SK-N-SH (cell line): ENCODE measurements at regions not wholly inside any gene's neighbourhood (a gene's known extent, or its start where the extent isn't known, plus 50 kb on each side); places are given as distances from the start of the nearest gene placed in this dataset.

Source experiments
- CTCF ChIA-PET: fragments of 300-600, 350-600 bp; formaldehyde crosslinking; extraction: SDS; loops from one replicate; lab custom pipeline; 2021; lab: Yijun Ruan, JAX
- POLR2A ChIA-PET: fragments of 350-600 bp; sonication (Branson Sonifier 250); formaldehyde crosslinking; extraction: SDS; loops from one replicate; lab custom pipeline; 2020; ENCODE audit warnings: antibody characterized with exemption, inconsistent platforms; lab: Yijun Ruan, JAX
- DNase-seq: peaks from one replicate; pipeline ENCODE4 v3.0.0; 2012
- H2AFZ ChIP-seq: fragments of 200-600 bp; sonication (generic); 2 replicates; pipeline ENCODE4 v1.8.1; 2016; ENCODE audit warnings: antibody characterized with exemption, mild to moderate bottlenecking, low read depth
- H3F3A ChIP-seq: fragments of 200-600 bp; sonication (generic); replicated peaks from 2 replicates; pipeline ENCODE3; 2016; ENCODE audit warnings: antibody characterized with exemption, mild to moderate bottlenecking; ENCODE audit not compliant: insufficient read depth
- H3K27ac ChIP-seq, 2 experiments: fragments of 200-500 bp in 1 of 2; fragments of 200-600 bp in 1 of 2; sonication (Bioruptor generic) in 1 of 2; sonication (generic), shearing (Covaris generic) in 1 of 2; 2 replicates each; pipeline versions ENCODE4 v1.5.1 to v1.6.1; 2014 to 2016; ENCODE audit warnings: low read depth in 2 of 2, inconsistent platforms in 1 of 2, low read length in 1 of 2, mild to moderate bottlenecking in 1 of 2, mixed read lengths in 1 of 2
- H3K27me3 ChIP-seq: fragments of 200-600 bp; sonication (generic), shearing (Covaris generic); 2 replicates; pipeline ENCODE4 v1.6.1; 2016; ENCODE audit warnings: mixed run types; ENCODE audit not compliant: insufficient read depth
- H3K36me3 ChIP-seq, 2 experiments: fragments of 200-500 bp in 1 of 2; fragments of 200-600 bp in 1 of 2; sonication (Bioruptor generic) in 1 of 2; sonication (generic) in 1 of 2; replicated peaks in 1 of 2; 2 replicates each; pipeline versions ENCODE3 to v1.5.1; 2014 to 2016; ENCODE audit warnings: low read length in 1 of 2, mild to moderate bottlenecking in 1 of 2; ENCODE audit not compliant: insufficient read depth in 2 of 2, control insufficient read depth in 1 of 2
- H3K4me1 ChIP-seq, 2 experiments: fragments of 200-500 bp in 1 of 2; fragments of 200-600 bp in 1 of 2; sonication (Bioruptor generic) in 1 of 2; sonication (generic), shearing (Covaris generic) in 1 of 2; 2 replicates each; pipeline versions ENCODE4 v1.5.1 to v1.6.1; 2014 to 2016; ENCODE audit warnings: low read depth in 1 of 2, low read length in 1 of 2, mixed run types in 1 of 2; ENCODE audit not compliant: insufficient read depth in 2 of 2, control insufficient read depth in 1 of 2
- H3K4me2 ChIP-seq: fragments of 200-600 bp; sonication (generic), shearing (Covaris generic); 2 replicates; pipeline ENCODE4 v1.6.1; 2017; ENCODE audit warnings: mixed run types
- H3K4me3 ChIP-seq, 2 experiments: fragments of 200-500 bp in 1 of 2; fragments of 200-600 bp in 1 of 2; sonication (Bioruptor generic) in 1 of 2; sonication (generic), shearing (Covaris generic) in 1 of 2; 2 replicates each; pipeline versions ENCODE4 v1.5.1 to v1.8.1; 2014 to 2016; ENCODE audit warnings: low read depth in 2 of 2, inconsistent platforms in 1 of 2, low read length in 1 of 2, mild to moderate bottlenecking in 1 of 2, mixed read lengths in 1 of 2, moderate library complexity in 1 of 2
- H3K79me2 ChIP-seq: fragments of 200-600 bp; sonication (generic); 2 replicates; pipeline ENCODE4 v1.8.1; 2017; ENCODE audit warnings: mild to moderate bottlenecking; ENCODE audit not compliant: insufficient read depth
- H3K9ac ChIP-seq: fragments of 200-600 bp; sonication (generic); 2 replicates; pipeline ENCODE4 v1.6.1; 2017; ENCODE audit warnings: mixed run types
- H3K9me2 ChIP-seq: fragments of 200-600 bp; sonication (generic); 2 replicates; pipeline ENCODE4 v1.6.1; 2017; ENCODE audit warnings: mixed run types
- H3K9me3 ChIP-seq: fragments of 200-600 bp; sonication (generic); 2 replicates; pipeline ENCODE4 v1.6.1; 2017; ENCODE audit warnings: mixed run types, mild to moderate bottlenecking, moderate library complexity
- H4K20me1 ChIP-seq: fragments of 200-600 bp; sonication (generic); 2 replicates; pipeline ENCODE4 v1.6.1; 2017; ENCODE audit warnings: mild to moderate bottlenecking, mixed run types; ENCODE audit not compliant: insufficient read depth
- CHD2 ChIP-seq: fragments of 150-350 bp; IDR thresholded peaks from 2 replicates; pipeline ENCODE4 v1.6.1; 2018; ENCODE audit warnings: low read length; ENCODE audit not compliant: partially characterized antibody
- ELF1 ChIP-seq: IDR thresholded peaks from 2 replicates; pipeline ENCODE4 v1.4.0; 2012
- FOSL2 ChIP-seq: IDR thresholded peaks from 2 replicates; pipeline ENCODE4 v1.4.0; 2012; ENCODE audit warnings: low read depth, mild to moderate bottlenecking, moderate library complexity, borderline replicate concordance
- FOXJ3 ChIP-seq: sonication (generic); formaldehyde crosslinking; IDR thresholded peaks from 2 replicates; pipeline ENCODE4 v1.5.1; 2020; ENCODE audit warnings: mild to moderate bottlenecking, missing genetic modification reagents
- JUND ChIP-seq: IDR thresholded peaks from 2 replicates; pipeline ENCODE4 v1.4.0; 2012
- MAX ChIP-seq: IDR thresholded peaks from 2 replicates; pipeline ENCODE4 v1.4.0; 2012; ENCODE audit warnings: low read depth
- MXI1 ChIP-seq: IDR thresholded peaks from 2 replicates; pipeline ENCODE4 v1.6.1; 2012; ENCODE audit warnings: mild to moderate bottlenecking, low read depth, low read length, improper control_type of control experiment
- NRF1 ChIP-seq: IDR thresholded peaks from 2 replicates; pipeline ENCODE4 v1.6.1; 2012; ENCODE audit warnings: low read depth, mild to moderate bottlenecking, low read length
- PBX3 ChIP-seq: IDR thresholded peaks from 2 replicates; pipeline ENCODE4; 2012
- RAD21 ChIP-seq: IDR thresholded peaks from 2 replicates; pipeline ENCODE4 v1.6.1; 2012; ENCODE audit warnings: mild to moderate bottlenecking, low read length
- RCOR1 ChIP-seq: fragments of 150-350 bp; IDR thresholded peaks from 2 replicates; pipeline ENCODE4 v1.6.1; 2017; ENCODE audit warnings: antibody characterized with exemption, low read length
- REST ChIP-seq: IDR thresholded peaks from 2 replicates; pipeline ENCODE4 v1.6.1; 2012; ENCODE audit warnings: mild to moderate bottlenecking, low read depth, low read length, moderate library complexity
- RFX5 ChIP-seq: IDR thresholded peaks from 2 replicates; pipeline ENCODE4 v1.6.1; 2012; ENCODE audit warnings: mild to moderate bottlenecking, improper control_type of control experiment, low read length
- RXRA ChIP-seq: IDR thresholded peaks from 2 replicates; pipeline ENCODE4 v1.4.0; 2012; ENCODE audit warnings: low read depth, mild to moderate bottlenecking, borderline replicate concordance
- SIN3A ChIP-seq: IDR thresholded peaks from 2 replicates; pipeline ENCODE4 v1.6.1; 2012; ENCODE audit warnings: low read depth, mild to moderate bottlenecking, low read length, moderate library complexity, borderline replicate concordance
- SMC3 ChIP-seq: IDR thresholded peaks from 2 replicates; pipeline ENCODE4 v1.6.1; 2012; ENCODE audit warnings: low read depth, low read length, improper control_type of control experiment
- USF1 ChIP-seq: IDR thresholded peaks from 2 replicates; pipeline ENCODE4 v1.4.0; 2012; ENCODE audit warnings: low read depth, borderline replicate concordance
- YY1 ChIP-seq: IDR thresholded peaks from 2 replicates; pipeline ENCODE4 v1.4.0; 2012; ENCODE audit warnings: low read depth, mild to moderate bottlenecking
- WGBS: methylation state at CpG from one replicate; pipeline ENCODE4 v1.1.6; 2017; ENCODE audit warnings: low lambda C conversion rate; 5-methylcytosine and 5-hydroxymethylcytosine counted together

GRCh38 chr18:39698436-39698835 is 2132.8 kb upstream of the CELF4 start:
- Histone ChIP-seq H4K20me1 (no peaks in the 10 kb centered on the region), H3K9me2 (no peaks in the 10 kb centered on the region), H3K27me3 (no peaks in the 10 kb centered on the region), H3K36me3 (no peaks in the 10 kb centered on the region), H3K4me1 (no peaks in the 10 kb centered on the region), H3K9ac (no peak overlapping the region), H3K4me3 (no peak overlapping the region), H3K9me3 (no peaks in the 10 kb centered on the region), H3F3A (no peaks in the 10 kb centered on the region), H3K79me2 (no peaks in the 10 kb centered on the region), H3K4me2 (no peak overlapping the region), H3K27ac (no peak overlapping the region), H2AFZ (no peak overlapping the region)
- POLR2A ChIA-PET, result no interaction called here
- 52% methylated on average over 4 of the region's 4 CpGs for WGBS
- no peak for DNase-seq
- CTCF ChIA-PET, result no interaction called here
- TF ChIP-seq REST (no peak), SIN3A (no peak), ELF1 (no peak), CHD2 (no peak), YY1 (no peak), SMC3 (no peak), RCOR1 (no peak), JUND (no peak), RXRA (no peak), RFX5 (no peak), NRF1 (no peak), RAD21 (no peak), PBX3 (no peak), FOSL2 (no peak), USF1 (no peak)

- no peaks in the 10 kb centered on the region for H3K79me2 ChIP-seq
- H3K9me3 ChIP-seq, result no peaks in the 10 kb centered on the region
- H3F3A ChIP-seq, result no peaks in the 10 kb centered on the region
- H3K27me3 ChIP-seq, result no peaks in the 10 kb centered on the region
- H3K9me2 ChIP-seq, result no peaks in the 10 kb centered on the region
- H3K4me2 ChIP-seq, result no peak overlapping the region
- ChIA-PET POLR2A (no interaction called here), CTCF (interaction anchor here (1.0 kb wide), 1 partner anchor 27 kb away, joined by 3 read pairs; no protein-coding TSS in a partner anchor)
- WGBS, result 83% methylated on average over 1 of the region's 1 CpG
- H3K36me3 ChIP-seq, result no peaks in the 10 kb centered on the region
- H3K9ac ChIP-seq, result no peak overlapping the region
- H4K20me1 ChIP-seq, result no peaks in the 10 kb centered on the region
- H3K4me3 ChIP-seq, result no peak overlapping the region
- DNase-seq, result no peak
- H3K4me1 ChIP-seq, result no peaks in the 10 kb centered on the region
- H2AFZ ChIP-seq, result no peak overlapping the region
- no peak overlapping the region for H3K27ac ChIP-seq
- TF ChIP-seq CHD2 (no peak), PBX3 (no peak), SMC3 (no peak), RXRA (no peak), MAX (no peak), FOXJ3 (CRISPR knock-in tag) (no peak), RFX5 (no peak), JUND (no peak), USF1 (no peak), MXI1 (no peak), YY1 (no peak), SIN3A (no peak)
These were observed 2127.8 kb upstream of the CELF4 start for GRCh38 chr18:39693359-39693758.
